IMR-90 (cell line): ENCODE measurements at regions not wholly inside any gene's neighbourhood (a gene's known extent, or its start where the extent isn't known, plus 50 kb on each side); places are given as distances from the start of the nearest gene placed in this dataset.

Experiments
- CEBPB ChIP-seq: IDR thresholded peaks from 2 replicates; pipeline ENCODE4 v1.6.1; 2012; ENCODE audit warnings: low read depth, low read length, improper control_type of control experiment
- CTCF ChIP-seq: conservative IDR thresholded peaks from 2 replicates; pipeline ENCODE4 v1.5.1; 2012; ENCODE audit warnings: mild to moderate bottlenecking, low read depth, low read length, improper control_type of control experiment
- RAD21 ChIP-seq: IDR thresholded peaks from 2 replicates; pipeline ENCODE4 v1.6.1; 2012; ENCODE audit warnings: low read length, improper control_type of control experiment
- RCOR1 ChIP-seq: IDR thresholded peaks from 2 replicates; pipeline ENCODE4 v1.6.1; 2012; ENCODE audit warnings: mild to moderate bottlenecking, low read length, improper control_type of control experiment; ENCODE audit not compliant: insufficient replicate concordance

GRCh38 chr6:44761046-44761445 lies 373.5 kb downstream of the CDC5L start:
- TF ChIP-seq CTCF (no peak), RCOR1 (no peak), CEBPB (no peak), RAD21 (no peak)
